NCI-H2227 (cell line): ENCODE measurements at regions not wholly inside any gene's neighbourhood (a gene's known extent, or its start where the extent isn't known, plus 50 kb on each side); places are given as distances from the start of the nearest gene placed in this dataset.

Experiments
- DNase-seq: peaks from one replicate; lab custom pipeline; 2025; ENCODE audit not compliant: unreplicated experiment; lab: John Stamatoyannopoulos, UW

DNA sequence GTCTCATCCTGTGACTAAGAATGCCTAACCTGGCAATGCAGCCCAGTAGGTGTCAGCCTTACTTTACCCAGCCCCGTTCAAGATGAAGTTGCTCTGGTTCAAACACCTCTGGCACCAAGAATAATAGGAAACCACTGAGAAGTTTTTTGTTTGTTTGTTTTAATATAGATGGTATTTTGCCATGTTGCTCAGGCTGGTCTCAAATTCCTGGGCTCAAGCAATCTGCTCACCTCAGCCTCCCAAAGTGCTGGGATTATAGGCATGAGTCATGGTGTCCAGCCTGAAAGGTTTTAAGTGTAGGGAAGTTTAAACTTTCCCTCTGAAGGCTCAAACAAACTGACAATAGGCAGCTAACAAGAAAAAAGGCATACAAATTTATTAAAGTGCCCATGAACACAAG lies 51.2 kb upstream of the ABCC4 start:
- no peak for DNase-seq

DNA sequence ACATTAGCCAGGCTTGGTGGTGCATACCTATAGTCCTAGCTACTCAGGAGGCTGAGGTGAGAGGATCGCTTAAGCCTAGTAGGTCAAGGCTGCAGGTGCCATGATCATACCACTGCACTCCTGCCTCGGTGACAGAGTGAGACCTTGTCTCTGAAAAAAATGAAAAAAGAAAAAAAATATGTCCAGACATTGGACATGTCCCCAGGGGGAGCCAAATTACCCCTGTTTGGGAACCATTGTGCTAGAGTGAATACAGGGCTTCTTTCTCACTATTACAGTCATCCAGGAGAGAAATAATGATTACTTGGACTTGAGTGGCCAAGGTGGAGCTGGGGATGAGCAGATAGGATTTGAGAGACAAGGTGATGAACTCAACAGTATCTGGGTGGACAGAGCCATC lies 52.9 kb upstream of the ABCC4 start:
- no peak for DNase-seq

DNA sequence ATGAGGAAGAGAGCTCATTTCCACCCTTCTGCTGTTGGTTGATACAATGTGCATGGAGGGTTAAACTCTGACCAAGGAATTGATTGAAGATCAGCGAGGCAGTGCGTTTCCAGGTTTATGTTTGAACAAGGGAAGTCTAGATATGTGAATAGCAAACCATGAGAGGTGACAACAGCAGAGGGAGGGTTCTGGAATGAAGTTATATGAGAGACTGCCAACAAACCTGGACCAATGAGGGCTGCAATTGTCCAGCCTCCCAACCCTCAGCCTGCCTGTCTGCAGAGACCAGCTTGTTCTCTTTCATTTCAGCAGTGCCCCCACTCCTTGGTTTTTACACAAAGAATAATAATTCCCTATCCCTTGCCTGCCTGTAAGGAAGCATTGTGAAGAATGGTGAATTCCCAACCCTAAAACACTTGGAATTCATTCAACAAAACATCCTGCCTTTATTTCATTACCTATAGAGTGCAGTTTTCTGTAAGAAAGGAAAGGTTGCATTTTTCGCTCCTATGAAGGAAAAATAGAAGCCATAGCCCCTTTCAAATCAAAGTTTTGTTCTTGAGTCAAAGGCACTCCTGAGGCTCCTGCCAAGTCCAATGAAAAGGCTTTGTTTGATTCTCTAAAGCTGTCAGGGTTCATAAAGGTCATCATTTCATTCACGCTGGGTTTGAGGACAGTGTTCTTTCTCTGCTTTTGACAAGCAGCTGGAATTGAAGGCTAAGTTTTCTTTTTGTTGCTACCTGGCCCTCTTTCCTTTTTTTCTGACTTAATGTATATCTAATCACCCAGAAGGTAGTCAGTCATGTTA lies 53.6 kb upstream of the ABCC4 start:
- no peak for DNase-seq

DNA sequence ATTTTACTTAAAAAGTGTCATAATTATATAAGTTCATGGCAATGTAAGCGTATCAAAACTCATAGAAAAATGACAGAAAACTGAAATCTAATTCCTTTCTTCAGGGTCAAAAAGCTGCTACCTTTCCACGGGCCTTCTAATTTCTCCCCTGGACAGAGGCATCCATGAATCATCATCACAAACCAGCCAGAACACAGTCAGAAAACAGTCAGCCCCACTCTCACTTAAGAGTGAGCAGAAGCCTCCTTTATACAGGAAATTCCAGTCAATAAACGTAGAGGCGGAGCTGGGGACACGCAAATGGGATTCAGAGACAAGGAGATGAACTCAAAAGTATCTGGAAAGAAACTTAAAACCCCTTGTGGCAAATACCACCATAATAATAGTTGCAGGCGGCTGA lies 54.2 kb upstream of the ABCC4 start:
- no peak for DNase-seq

DNA sequence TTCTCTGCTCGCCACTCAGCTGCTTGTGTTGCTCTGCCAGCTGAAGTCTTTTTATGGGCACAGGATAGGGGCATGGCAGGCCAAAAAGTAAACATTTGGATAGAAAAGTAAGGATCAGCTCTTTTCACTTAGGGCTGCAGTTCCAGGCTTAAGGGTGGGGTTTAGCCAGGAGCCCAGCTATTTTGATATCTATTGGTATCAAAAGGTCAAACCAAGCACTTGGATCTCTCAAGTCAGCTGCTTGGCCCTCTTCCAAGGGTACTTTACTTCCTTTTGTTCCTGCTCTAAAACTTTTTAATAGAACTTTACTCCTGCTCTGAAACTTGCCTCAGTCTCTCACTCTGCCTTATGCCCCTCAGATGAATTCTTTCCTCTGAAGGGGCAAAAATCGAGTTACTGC lies 55.7 kb upstream of the ABCC4 start:
- no peak for DNase-seq

DNA sequence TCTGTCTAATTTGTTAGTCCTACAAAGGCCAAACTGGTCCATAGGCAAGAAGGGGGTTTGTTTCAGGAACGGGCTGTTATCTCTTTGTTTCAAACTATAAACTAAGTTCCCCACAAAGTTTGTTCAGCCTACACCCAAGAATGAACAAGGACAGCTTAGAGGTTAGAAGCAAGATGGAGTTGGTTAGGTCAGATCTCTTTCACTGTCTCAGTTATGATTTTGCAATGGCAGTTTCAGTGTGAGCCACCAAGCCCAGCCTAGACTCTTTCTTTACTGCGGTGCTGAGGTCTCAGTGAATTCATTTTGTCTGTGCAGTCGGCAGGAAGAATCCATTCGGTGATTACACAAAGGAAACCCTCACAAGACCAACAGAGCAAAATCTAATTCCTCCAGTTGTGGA lies 56.6 kb upstream of the ABCC4 start:
- DNase-seq, result no peak

DNA sequence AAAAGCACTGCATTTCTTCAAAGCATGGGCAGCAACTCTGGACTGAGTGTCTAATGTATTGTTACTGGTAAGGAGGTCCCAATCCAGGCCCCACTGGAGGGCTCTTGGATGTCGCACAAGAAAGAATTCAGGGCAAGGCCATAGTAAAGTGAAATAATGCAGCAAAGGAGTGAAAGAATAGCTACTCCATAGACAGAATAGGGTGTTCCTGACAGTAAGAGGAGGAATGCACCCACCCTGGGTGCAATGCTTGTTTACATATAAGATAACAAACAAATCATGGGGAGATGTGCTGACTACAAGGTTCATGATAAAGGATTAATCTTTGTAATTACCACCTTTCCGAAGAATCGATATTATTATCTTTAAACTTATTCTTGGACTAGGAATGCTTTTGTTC lies 58.8 kb upstream of the ABCC4 start:
- DNase-seq, result no peak

DNA sequence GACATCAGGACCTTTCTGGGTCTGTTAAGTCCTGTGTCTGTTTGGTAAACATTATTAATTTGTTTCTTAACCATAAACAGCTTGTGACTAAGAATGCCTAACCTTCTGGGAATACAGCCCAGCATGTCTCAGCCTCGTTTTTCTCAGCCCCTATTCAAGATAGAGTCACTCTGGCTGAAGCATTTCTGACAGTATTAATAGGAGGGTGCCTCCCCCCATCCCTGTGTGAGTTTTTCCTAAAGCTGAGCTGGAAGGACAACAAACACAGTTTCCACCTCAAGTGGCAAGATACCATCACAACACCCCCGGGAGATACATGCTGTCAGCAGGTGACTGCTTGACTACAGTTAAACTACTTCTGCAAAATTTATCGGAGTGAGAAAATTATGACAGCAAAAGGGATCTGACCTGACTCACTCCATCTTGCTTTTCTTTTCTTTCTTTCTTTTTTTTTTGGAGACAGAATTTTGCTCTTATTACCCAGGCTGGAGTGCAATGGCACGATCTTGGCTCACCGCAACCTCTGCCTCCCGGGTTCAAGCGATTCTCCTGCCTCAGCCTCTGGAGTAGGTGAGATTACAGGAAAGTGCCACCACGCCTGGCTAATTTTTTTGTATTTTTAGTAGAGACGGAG lies 59.3 kb upstream of the ABCC4 start:
- DNase-seq, result no peak

DNA sequence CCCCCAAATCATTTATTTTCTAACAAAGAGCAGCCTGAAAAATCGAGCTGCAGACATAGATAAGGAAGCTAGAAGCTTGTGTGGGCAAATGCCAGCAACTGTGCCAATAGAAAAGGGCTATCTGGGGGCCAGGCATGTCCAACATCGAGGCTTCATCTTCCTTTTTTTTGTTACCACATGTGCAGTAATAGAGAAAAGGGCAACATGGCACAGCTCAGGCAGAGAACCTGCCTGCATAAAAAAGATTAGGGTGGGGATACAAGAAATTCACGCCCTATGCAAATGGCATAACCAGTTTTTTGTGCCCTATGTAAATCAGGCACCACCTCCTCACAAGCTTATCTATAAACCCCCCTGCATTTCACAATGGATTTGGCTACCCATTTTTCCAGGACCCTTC lies 60.4 kb upstream of the ABCC4 start:
- no peak for DNase-seq

DNA sequence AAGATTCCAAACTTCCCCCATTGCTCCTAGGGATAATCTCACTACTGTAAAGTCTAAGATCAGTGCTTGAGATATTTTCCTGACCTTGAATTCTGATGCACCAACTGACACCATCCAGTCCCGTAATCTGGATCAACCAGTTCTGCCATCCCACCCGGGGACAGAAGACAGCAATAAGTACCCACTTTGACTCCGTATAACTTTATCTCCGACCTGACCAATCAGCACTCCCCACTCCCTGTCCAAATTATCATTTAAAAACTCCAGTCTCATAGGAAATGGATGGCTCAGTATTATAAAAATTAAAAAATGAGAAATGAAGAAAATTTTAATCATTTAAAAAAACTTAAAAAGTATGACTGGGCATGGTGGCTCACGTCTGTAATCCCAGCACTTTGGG lies 61.4 kb upstream of the ABCC4 start:
- DNase-seq, result no peak

DNA sequence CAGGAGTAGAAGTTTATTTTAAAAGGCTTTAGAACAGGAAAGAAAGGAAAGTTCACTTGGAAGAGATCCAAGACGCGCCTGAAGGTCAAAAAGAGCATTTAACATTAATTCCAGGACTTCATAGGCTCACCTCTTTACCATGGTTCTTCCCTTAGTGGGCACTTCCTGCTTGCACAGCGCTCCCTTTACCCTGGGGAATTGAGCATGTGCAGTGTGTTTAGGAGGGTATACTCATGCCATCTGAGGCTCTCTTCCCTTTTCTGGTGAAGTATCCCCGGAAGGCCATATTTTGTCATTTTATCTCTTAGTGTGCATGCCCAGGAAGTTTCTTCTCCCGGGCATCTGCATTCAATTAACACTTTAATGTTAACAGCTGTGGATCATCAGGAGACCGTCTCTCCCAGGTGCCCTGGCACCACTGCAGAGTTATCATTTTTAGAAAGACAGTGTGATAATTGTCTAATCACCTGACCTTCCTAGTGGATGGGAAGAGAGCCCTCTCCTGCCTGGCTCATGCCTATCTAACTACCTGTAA lies 66.1 kb upstream of the ABCC4 start:
- DNase-seq, result no peak

DNA sequence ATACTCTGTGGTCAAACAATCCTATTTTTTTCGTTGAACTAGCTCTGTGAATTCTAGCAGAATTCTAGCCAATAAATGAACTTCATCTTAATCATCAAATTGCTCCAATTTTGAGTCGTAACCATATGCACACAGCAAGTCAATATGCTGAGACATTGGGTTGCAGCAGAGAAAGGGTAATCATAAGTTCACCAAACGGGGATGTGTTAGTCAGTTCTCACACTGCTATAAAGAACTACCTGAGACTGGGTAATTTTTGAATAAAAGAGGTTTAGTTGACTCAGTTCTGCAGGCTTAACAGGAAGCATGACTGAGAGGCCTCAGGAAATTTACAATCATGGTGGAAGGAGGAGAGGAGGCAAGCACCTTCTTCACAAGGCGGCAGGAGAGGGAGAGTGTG lies 67.7 kb upstream of the ABCC4 start:
- no peak for DNase-seq

DNA sequence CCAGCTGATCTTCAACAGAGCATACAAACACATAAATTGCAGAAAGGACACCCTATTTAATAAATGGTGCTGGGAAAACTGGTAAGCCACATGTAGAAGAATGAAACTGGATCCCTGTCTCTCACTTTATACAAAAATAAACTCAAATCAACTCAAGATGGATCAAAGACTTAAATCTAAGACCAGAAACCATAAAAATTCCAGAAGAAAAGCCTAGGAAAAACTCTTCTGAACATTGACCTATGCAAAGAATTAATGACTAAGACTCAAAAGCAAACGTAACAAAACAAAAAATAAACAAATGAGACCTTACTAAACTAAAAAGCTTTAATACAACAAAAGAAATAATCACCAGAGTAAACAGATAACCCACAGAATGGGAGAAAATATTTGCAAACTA lies 74.5 kb upstream of the ABCC4 start:
- DNase-seq, result no peak

DNA sequence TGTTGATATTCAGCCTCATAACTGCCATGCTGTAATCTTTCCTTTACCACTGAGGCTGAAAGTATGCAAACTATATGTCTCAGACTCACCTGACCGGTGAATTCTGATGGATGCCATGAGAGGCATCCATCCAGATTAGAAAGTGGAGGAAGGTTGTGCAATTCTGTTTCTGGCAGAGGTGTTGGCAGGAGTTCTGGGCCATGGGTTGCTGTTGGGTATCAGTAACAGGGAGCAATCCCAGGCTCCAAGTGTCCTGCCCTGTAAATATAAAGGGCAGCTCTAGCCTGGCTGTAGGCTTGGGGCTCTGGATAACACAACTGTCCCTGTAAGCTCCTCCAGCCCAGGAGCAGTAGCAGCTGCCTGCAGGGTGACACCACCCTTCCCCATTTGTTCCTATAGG lies 77.4 kb upstream of the ABCC4 start:
- no peak for DNase-seq

DNA sequence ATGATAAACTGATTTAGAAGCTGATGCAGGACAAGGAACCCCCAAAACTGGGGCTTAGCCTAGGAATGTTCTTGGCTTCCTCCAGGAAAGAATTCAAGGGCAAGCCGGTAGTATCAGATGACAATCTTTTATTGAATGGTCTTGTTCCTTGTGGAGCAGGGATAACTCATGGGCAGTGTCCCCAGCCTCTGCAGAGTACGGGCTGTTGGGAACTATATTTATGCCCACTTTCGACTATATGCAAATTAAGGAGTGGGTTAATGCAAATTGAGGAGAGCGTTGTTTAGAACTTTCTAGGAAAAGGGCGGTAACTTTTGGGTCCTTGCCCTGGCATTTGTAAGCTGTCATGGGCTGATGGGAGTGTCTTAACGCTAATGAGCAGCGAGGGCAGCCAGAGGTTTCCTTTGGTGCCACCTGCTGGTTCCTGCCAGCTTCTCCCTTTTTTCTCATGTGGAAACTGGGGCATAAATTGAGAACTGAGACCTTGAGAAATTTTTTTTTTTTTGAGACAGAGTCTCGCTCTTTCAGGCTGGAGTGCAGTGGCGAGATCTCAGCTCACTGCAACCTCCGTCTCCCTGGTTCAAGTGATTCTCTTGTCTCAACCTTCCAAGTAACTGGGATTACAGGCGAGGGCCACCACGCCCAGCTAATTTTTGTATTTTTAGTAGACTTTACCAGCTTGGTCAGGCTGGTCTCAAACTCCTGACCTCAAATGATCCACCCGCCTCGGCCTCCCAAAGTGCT lies 79.4 kb upstream of the ABCC4 start:
- DNase-seq, result peak; percentile 79

DNA sequence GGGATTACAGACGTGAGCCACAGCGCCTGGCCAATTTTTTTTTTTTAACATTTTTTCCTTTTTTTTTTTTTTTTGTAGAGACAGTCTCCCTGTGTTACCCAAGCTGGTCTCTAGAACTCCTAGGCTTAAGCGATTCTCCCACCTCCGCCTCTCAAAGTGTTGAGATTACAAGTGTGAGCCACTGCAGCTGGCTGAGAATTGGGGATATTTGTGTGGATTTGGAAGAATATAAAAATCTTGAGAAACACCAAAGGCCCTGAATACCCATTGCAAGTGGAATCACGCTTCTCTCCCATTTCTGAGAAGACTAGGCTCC lies 79.9 kb upstream of the ABCC4 start:
- DNase-seq, result no peak

DNA sequence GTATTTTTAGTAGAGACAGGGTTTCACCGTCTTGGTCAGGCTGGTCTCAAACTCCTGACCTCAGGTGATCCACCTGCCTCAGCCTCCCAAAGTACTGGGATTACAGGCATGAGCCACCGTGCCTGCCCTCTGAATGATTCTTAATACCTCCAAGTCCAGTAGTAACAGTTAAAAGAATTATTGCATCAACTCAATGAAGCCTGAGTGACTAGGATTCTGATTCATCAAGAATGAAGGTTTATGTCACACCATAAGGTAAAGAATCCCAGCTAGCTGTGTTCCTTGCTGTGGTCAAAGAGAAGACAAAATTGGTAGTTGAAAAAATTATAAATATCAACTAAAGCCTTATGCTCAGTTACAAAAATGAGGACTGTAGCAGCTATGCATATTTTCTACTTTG lies 81.2 kb upstream of the ABCC4 start:
- no peak for DNase-seq

DNA sequence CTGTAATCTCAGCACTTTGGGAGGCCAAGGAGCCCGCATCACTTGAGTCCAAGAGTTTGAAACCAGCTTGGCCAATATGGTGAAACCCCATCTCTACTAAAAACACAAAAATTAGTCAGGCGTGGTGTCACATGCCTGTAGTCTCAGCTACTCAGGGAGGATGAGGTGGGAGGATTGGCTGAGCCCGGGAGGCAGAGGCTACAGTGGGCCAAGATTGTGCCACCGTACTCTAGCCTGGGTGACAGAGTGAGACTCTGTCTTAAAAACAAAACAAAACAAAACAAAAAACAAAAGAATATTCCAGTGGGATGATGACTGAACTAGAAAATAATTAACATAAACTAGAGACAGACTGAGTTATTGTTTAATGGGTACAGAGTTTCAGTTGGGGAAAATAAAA lies 81.7 kb upstream of the ABCC4 start:
- DNase-seq, result no peak

DNA sequence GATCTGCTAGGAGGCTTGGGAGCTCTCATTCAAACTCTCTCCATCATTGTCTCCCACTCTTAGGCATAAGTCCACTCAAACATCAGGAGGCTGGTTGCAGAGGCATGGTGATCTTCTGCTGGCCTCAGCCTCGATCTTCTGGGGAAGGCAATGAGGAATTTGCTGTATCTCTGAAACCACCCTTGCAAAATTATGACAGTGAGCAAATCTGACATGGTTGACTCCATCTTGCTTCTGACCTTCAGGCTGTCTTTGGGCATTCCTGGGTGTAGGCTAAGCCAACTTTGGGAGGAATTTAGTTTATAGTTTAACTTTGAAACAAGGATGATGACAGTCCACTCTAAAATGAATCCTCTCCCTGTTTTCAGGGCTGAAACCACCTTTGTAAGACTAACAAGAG lies 84.1 kb upstream of the ABCC4 start:
- no peak for DNase-seq

DNA sequence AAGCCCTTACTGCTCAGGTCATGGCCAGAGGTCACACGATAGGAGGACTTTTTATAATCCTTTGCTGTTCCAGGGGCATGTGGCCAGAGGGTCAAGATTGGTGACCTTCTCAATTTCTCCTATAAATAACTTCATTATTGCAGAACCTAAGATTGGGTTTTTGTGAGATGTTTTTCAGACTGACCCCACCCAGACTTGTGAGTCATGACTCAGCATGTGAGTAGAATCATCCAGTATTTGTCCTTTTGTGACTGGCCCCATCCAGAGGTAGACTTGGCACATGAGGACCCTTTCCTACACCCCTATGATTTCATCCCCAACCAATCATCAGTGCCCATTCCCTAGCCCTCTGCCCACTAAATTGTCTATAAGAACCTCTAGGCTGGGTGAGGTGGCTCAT lies 84.5 kb upstream of the ABCC4 start:
- no peak for DNase-seq

DNA sequence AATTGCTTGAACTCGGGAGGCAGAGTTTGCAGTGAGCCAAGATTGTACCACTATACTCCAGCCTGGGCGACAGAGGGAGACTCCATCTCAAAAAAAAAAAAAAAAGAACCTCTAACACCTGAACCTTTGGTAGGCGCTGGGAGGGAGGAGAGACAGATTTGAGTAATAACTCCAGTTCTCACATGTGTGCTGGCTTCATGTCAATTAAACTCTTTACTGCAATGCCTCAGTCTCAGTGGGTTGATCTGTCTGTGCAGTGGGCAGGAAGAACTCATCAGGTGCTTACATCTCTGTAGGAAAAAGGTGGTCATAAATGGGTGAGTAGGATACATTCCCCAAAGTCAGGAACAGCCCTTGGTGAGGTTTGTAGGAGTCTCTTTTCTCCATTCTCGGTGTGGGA lies 85.1 kb upstream of the ABCC4 start:
- no peak for DNase-seq

DNA sequence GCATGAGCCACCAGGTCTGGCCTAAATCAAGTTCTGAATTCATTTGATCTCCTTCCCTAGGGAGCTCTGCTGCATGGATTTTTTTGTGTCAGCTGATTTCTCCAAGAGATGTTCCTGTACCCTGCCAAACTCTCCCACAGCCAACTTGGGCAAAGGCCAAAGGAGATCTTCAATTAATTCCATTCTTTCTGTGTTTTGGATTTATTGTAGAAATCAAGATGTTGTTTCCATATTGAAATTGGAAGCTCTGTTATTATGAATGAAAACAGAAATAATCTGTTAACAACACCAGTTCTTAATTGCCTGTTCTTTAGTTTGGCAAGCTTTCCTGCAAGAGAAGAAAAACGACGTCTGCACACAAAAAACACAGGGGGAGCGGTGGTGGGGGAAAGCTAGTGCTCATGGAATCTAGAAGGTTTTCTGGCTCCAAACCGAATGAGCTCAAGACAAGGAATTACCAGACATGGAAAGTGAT lies 86.5 kb upstream of the ABCC4 start:
- DNase-seq, result no peak
